GM23338 (cell line): ENCODE measurements at regions not wholly inside any gene's neighbourhood (a gene's known extent, or its start where the extent isn't known, plus 50 kb on each side); places are given as distances from the start of the nearest gene placed in this dataset.

Source experiments
- ATAC-seq: fragments of 200-7000 bp; cut with Tn5 transposase; 3 replicates; pipeline ENCODE4 v1.9.1; 2020
- DNase-seq: peaks from one replicate; pipeline ENCODE4 v3.0.0-alpha.2; 2015; ENCODE audit warnings: low spot score
- H2AFZ ChIP-seq: fragments of 200-600 bp; sonication (generic); 2 replicates; pipeline ENCODE4 v1.8.0; 2016; ENCODE audit warnings: antibody characterized with exemption, mild to moderate bottlenecking, moderate library complexity
- H3F3A ChIP-seq: fragments of 200-600 bp; sonication (generic); replicated peaks from 2 replicates; pipeline ENCODE4 v1.8.0; 2017; ENCODE audit warnings: antibody characterized with exemption, mixed run types, low read depth
- H3K27ac ChIP-seq: fragments of 200-600 bp; sonication (generic); 2 replicates; pipeline ENCODE4 v1.6.1; 2016; ENCODE audit warnings: low read depth
- H3K27me3 ChIP-seq: fragments of 200-600 bp; sonication (generic); 2 replicates; pipeline ENCODE4 v1.8.0; 2016; ENCODE audit warnings: mild to moderate bottlenecking, mixed run types, moderate library complexity; ENCODE audit not compliant: insufficient read depth
- H3K36me3 ChIP-seq: fragments of 200-600 bp; sonication (generic); 2 replicates; pipeline ENCODE4 v1.8.0; 2016; ENCODE audit warnings: mild to moderate bottlenecking; ENCODE audit not compliant: insufficient read depth
- H3K4me1 ChIP-seq: fragments of 200-600 bp; sonication (generic); 2 replicates; pipeline ENCODE4 v1.8.0; 2016; ENCODE audit warnings: mild to moderate bottlenecking, moderate library complexity; ENCODE audit not compliant: insufficient read depth
- H3K4me2 ChIP-seq: fragments of 200-600 bp; sonication (generic); 2 replicates; pipeline ENCODE4 v1.7.1; 2017; ENCODE audit warnings: mixed run types
- H3K4me3 ChIP-seq: fragments of 200-600 bp; sonication (generic); 2 replicates; pipeline ENCODE4 v1.6.1; 2016; ENCODE audit warnings: mixed run types
- H3K79me2 ChIP-seq: fragments of 200-600 bp; sonication (generic); replicated peaks from 2 replicates; pipeline ENCODE4 v1.8.0; 2017; ENCODE audit warnings: mild to moderate bottlenecking; ENCODE audit not compliant: insufficient read depth
- H3K9me2 ChIP-seq: fragments of 200-600 bp; sonication (generic); 2 replicates; pipeline ENCODE4 v1.8.0; 2017; ENCODE audit not compliant: insufficient read depth
- H4K20me1 ChIP-seq: fragments of 200-600 bp; sonication (generic); replicated peaks from 2 replicates; pipeline ENCODE4 v1.8.0; 2017; ENCODE audit warnings: mild to moderate bottlenecking; ENCODE audit not compliant: insufficient read depth
- H3K27ac Mint-ChIP-seq: 2 replicates; pipeline ENCODE4 v1.8.0; 2020; ENCODE audit warnings: inconsistent platforms, mild to moderate bottlenecking, moderate library complexity, mixed read lengths
- H3K27me3 Mint-ChIP-seq: 3 replicates; pipeline ENCODE4 v1.8.0; 2022; ENCODE audit warnings: low read depth, mild to moderate bottlenecking, moderate library complexity, mixed read lengths, inconsistent platforms; ENCODE audit not compliant: insufficient read depth, poor library complexity
- H3K36me3 Mint-ChIP-seq: 3 replicates; pipeline ENCODE4 v1.8.0; 2021; ENCODE audit warnings: low read depth, mild to moderate bottlenecking, inconsistent platforms, moderate library complexity, mixed read lengths
- H3K4me1 Mint-ChIP-seq: 3 replicates; pipeline ENCODE4 v1.8.0; 2020; ENCODE audit warnings: mild to moderate bottlenecking, inconsistent platforms, mixed read lengths
- H3K4me3 Mint-ChIP-seq: 3 replicates; pipeline ENCODE4 v1.8.0; 2021; ENCODE audit warnings: moderate library complexity, mild to moderate bottlenecking, inconsistent platforms, mixed read lengths
- H3K9me3 Mint-ChIP-seq: 3 replicates; pipeline ENCODE4 v1.8.0; 2020; ENCODE audit warnings: moderate library complexity, mild to moderate bottlenecking, inconsistent platforms, mixed read lengths
- CREB1 ChIP-seq: fragments of 250-450 bp; sonication (Bioruptor Pico); IDR thresholded peaks from 2 replicates; pipeline ENCODE4 v1.5.0; 2020; ENCODE audit warnings: low read depth, mild to moderate bottlenecking, moderate library complexity
- EZH2 ChIP-seq: fragments of 200-600 bp; sonication (generic); IDR thresholded peaks from one replicate; pipeline ENCODE4 v1.8.0; 2017; ENCODE audit warnings: antibody characterized with exemption, mild to moderate bottlenecking, low read depth; ENCODE audit not compliant: unreplicated experiment
- EZH2phosphoT487 ChIP-seq: fragments of 200-600 bp; sonication (generic); IDR thresholded peaks from one replicate; pipeline ENCODE4 v1.8.1; 2018; ENCODE audit warnings: antibody characterized with exemption; ENCODE audit not compliant: unreplicated experiment
- JUNB ChIP-seq: IDR thresholded peaks from one replicate; pipeline ENCODE4 v1.6.1; 2016; ENCODE audit warnings: antibody characterized with exemption; ENCODE audit not compliant: unreplicated experiment
- NANOG ChIP-seq: IDR thresholded peaks from 2 replicates; pipeline ENCODE4 v1.6.1; 2016; ENCODE audit warnings: antibody characterized with exemption, borderline replicate concordance
- POLR2AphosphoS5 ChIP-seq: IDR thresholded peaks from 2 replicates; pipeline ENCODE4 v1.6.1; 2016; ENCODE audit warnings: antibody characterized with exemption, low read depth
- REST ChIP-seq: IDR thresholded peaks from one replicate; pipeline ENCODE4 v1.6.1; 2018; ENCODE audit warnings: antibody characterized with exemption; ENCODE audit not compliant: unreplicated experiment
- STAT1 ChIP-seq: IDR thresholded peaks from one replicate; pipeline ENCODE4 v1.6.1; 2016; ENCODE audit warnings: antibody characterized with exemption; ENCODE audit not compliant: unreplicated experiment
- ZNF114 ChIP-seq: fragments of 250-450 bp; sonication (Bioruptor Pico); IDR thresholded peaks from 2 replicates; pipeline ENCODE4 v1.5.0; 2020; ENCODE audit warnings: mild to moderate bottlenecking, moderate library complexity
- ZNF331 ChIP-seq: fragments of 250-450 bp; sonication (Bioruptor Pico); IDR thresholded peaks from 2 replicates; pipeline ENCODE4 v1.5.0; 2020; ENCODE audit warnings: low read depth, mild to moderate bottlenecking, moderate library complexity
- ZNF462 ChIP-seq: fragments of 250-450 bp; sonication (Bioruptor Pico); IDR thresholded peaks from 2 replicates; pipeline ENCODE4 v1.5.0; 2020; ENCODE audit warnings: mild to moderate bottlenecking, moderate library complexity
- TF ChIP-seq, protein P1 (sequence below): IDR thresholded peaks from 2 replicates; pipeline ENCODE4 v1.6.1; 2016; ENCODE audit warnings: antibody characterized with exemption

- H3K9me2 ChIP-seq, result peaks cover 7% of the 10 kb centered on the region; the same call in 1 of the 2 replicates
- no peaks in the 10 kb centered on the region for H3K79me2 ChIP-seq
- H3K27ac ChIP-seq, result no peak overlapping the region
- no peaks in the 10 kb centered on the region for H4K20me1 ChIP-seq
- no peak overlapping the region for H2AFZ ChIP-seq
- H3K4me1 Mint-ChIP-seq, result peaks cover 13% of the 10 kb centered on the region; the same call in 2 of the 3 replicates
- no peak for DNase-seq
- TF ChIP-seq STAT1 (no peak), ZNF462 (no peak), ZNF331 (CRISPR knock-in tag) (no peak), POLR2AphosphoS5 (no peak), EZH2 (no peak), ZNF114 (CRISPR knock-in tag) (no peak), NANOG (no peak), JUNB (no peak), EZH2phosphoT487 (no peak), REST (no peak), CREB1 (no peak)
- TF ChIP-seq, protein P1, sequence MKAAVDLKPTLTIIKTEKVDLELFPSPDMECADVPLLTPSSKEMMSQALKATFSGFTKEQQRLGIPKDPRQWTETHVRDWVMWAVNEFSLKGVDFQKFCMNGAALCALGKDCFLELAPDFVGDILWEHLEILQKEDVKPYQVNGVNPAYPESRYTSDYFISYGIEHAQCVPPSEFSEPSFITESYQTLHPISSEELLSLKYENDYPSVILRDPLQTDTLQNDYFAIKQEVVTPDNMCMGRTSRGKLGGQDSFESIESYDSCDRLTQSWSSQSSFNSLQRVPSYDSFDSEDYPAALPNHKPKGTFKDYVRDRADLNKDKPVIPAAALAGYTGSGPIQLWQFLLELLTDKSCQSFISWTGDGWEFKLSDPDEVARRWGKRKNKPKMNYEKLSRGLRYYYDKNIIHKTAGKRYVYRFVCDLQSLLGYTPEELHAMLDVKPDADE, result no peak
- 0 out of 2 replicates have a peak, but pooled peaks cover 8% of the 10 kb centered on the region for H3K4me1 ChIP-seq
- H3K36me3 Mint-ChIP-seq, result peaks cover 27% of the 10 kb centered on the region
- H3K4me3 Mint-ChIP-seq, result no peak overlapping the region
- no peak overlapping the region for H3K4me3 ChIP-seq
- H3K27ac Mint-ChIP-seq, result no peak overlapping the region
- peaks cover 4% of the 10 kb centered on the region; the same call in 1 of the 2 replicates for H3K36me3 ChIP-seq
- H3K27me3 Mint-ChIP-seq, result no peaks in the 10 kb centered on the region
- ATAC-seq, result no peak
- H3K4me2 ChIP-seq, result no peak overlapping the region
- H3K9me3 Mint-ChIP-seq, result peaks cover 38% of the 10 kb centered on the region
- no peaks in the 10 kb centered on the region for H3K27me3 ChIP-seq
- H3F3A ChIP-seq, result no peaks in the 10 kb centered on the region
These were observed 173.3 kb upstream of the CLINT1 start for GRCh38 chr5:158032246-158032645.
